Astrocyte (in vitro differentiated cells and primary cell): ENCODE measurements at regions not wholly inside any gene's neighbourhood (a gene's known extent, or its start where the extent isn't known, plus 50 kb on each side); places are given as distances from the start of the nearest gene placed in this dataset.

Source experiments
- CTCF ChIP-seq: IDR thresholded peaks from 2 replicates; pipeline ENCODE4 v1.5.1; 2011; ENCODE audit warnings: low read depth, mild to moderate bottlenecking, inconsistent platforms, low read length, moderate library complexity; ENCODE audit not compliant: insufficient read depth
- EZH2 ChIP-seq: IDR thresholded peaks from 2 replicates; pipeline ENCODE4 v1.6.1; 2012; ENCODE audit warnings: mild to moderate bottlenecking, low read length, inconsistent platforms; ENCODE audit not compliant: insufficient read depth

DNA sequence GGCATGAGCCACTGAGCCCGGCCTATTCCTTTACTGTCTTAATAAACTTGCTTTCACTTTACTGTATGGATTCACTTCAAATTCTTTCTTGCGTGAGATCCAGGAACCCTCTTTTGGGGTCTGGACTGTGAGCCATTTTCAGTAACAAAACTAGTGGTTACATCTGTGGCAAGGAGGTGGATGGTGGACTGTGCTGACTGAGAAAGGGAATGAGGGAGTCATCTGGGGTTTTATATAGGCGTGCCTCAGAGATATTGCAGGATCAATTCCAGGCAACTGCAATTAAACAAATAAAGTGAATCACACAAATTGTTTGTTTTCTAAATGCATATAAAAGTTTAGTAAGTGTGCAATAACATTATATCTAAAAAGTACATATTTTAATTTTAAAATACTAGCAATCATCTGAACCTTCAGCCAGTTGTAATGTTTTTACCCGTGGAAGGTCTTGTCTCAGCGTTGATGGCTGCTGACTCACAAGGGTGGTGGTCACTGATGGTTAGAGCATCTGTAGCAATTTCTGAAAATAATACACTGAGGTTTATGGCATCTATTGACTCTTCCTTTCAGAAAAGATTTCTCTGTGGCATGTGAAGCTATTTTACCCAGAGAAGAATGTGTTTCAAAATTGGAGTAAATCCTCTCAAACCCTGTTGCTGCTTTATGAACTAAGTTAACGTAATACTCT is 111.4 kb upstream of the FKBP1C start:
- TF ChIP-seq CTCF (no peak), EZH2 (no peak)
